Common myeloid progenitor, CD34-positive (primary cell): ENCODE measurements at regions not wholly inside any gene's neighbourhood (a gene's known extent, or its start where the extent isn't known, plus 50 kb on each side); places are given as distances from the start of the nearest gene placed in this dataset.

Experiments used
- CTCF ChIA-PET: fragments of 350-600 bp; sonication (Branson Sonifier 250); formaldehyde crosslinking; loops from one replicate; lab custom pipeline; 2021; ENCODE audit warnings: antibody characterized with exemption; lab: Charles Lee
- POLR2A ChIA-PET: fragments of 350-600 bp; sonication (Branson Sonifier 250); formaldehyde crosslinking; loops from one replicate; lab custom pipeline; 2021; ENCODE audit warnings: antibody characterized with exemption; lab: Charles Lee
- DNase-seq, 3 donors: peaks; one replicate each; pipeline versions ENCODE4 v3.0.0 to v3.0.0-alpha.2; 2013
- H3K27ac ChIP-seq, 2 experiments: 1 replicate in 1 of 2; 2 replicates in 1 of 2; pipeline ENCODE4 v1.7.0; 2013; ENCODE audit warnings: inconsistent platforms in 2 of 2, low read length in 2 of 2, mild to moderate bottlenecking in 2 of 2, low read depth in 1 of 2, moderate library complexity in 1 of 2; ENCODE audit not compliant: severe bottlenecking in 2 of 2, insufficient read depth in 1 of 2, poor library complexity in 1 of 2
- H3K27me3 ChIP-seq, 5 experiments: replicated peaks in 2 of 5; 1 replicate in 3 of 5; 2 replicates in 2 of 5; pipeline versions ENCODE4 v1.6.1 to v1.7.0; 2013; ENCODE audit warnings: low read length in 4 of 5, mild to moderate bottlenecking in 2 of 5, moderate library complexity in 2 of 5, inconsistent platforms in 1 of 5; ENCODE audit not compliant: insufficient read depth in 5 of 5, control insufficient read depth in 4 of 5
- H3K36me3 ChIP-seq, 4 experiments: 1 replicate in 2 of 4; 2 replicates in 2 of 4; pipeline versions ENCODE4 v1.6.1 to v1.7.0; 2013; ENCODE audit warnings: low read length in 3 of 4, control low read depth in 1 of 4, mild to moderate bottlenecking in 1 of 4; ENCODE audit not compliant: control insufficient read depth in 4 of 4, insufficient read depth in 4 of 4
- H3K4me1 ChIP-seq, 4 experiments: 1 replicate in 3 of 4; 2 replicates in 1 of 4; pipeline versions ENCODE4 v1.6.1 to v1.7.1; 2013; ENCODE audit warnings: low read length in 3 of 4, mild to moderate bottlenecking in 3 of 4, control low read depth in 1 of 4, inconsistent platforms in 1 of 4, moderate library complexity in 1 of 4; ENCODE audit not compliant: control insufficient read depth in 4 of 4, insufficient read depth in 4 of 4; ENCODE audit errors: control extremely low read depth in 1 of 4
- H3K4me3 ChIP-seq, 7 experiments: 1 replicate in 4 of 7; 2 replicates in 3 of 7; pipeline versions ENCODE4 v1.5.1 to v1.7.0; 2013; ENCODE audit warnings: mild to moderate bottlenecking in 7 of 7, low read length in 6 of 7, moderate library complexity in 6 of 7, inconsistent platforms in 2 of 7, low read depth in 2 of 7, control low read depth in 1 of 7; ENCODE audit not compliant: insufficient read depth in 4 of 7, control insufficient read depth in 1 of 7; ENCODE audit errors: extremely low read depth in 1 of 7
- H3K9me3 ChIP-seq, 5 experiments: 1 replicate in 4 of 5; 2 replicates in 1 of 5; pipeline versions ENCODE4 v1.6.1 to v1.7.1; 2013; ENCODE audit warnings: low read length in 4 of 5, mild to moderate bottlenecking in 2 of 5, inconsistent platforms in 1 of 5, low read depth in 1 of 5, moderate library complexity in 1 of 5; ENCODE audit not compliant: control insufficient read depth in 4 of 5, insufficient read depth in 2 of 5; ENCODE audit errors: control extremely low read depth in 1 of 5
- WGBS: methylation state at CpG from one replicate; pipeline ENCODE4 v1.1.5; 2013; ENCODE audit not compliant: insufficient coverage; 5-methylcytosine and 5-hydroxymethylcytosine counted together

DNA sequence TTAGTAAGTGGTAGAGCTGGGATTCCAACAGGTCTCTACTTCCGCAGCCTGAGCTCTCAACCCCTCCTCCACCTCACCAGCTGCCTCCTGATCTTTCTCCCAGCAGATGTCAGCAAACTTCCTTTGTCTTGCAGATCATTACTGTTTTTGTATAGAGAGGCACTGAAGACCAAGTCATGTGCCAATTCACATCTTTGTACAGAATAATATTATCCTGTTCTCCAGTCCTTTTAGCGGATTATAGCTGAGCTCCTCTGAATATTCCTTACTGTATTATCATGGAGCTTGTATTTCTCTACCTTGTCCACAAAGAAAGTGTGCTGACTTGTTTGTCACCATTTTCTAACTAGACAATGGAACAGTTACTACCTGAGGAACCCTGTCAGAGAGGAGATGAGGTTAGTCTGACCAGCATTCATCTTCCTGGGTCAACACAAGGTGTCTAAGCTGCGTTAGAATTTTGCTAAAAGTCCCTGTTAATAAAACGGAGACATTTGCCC lies 142.3 kb upstream of the ARHGAP5 start:
- H3K27me3 ChIP-seq = no peaks in the 10 kb centered on the region
- CTCF ChIA-PET = interaction anchor here (0.8 to 2.5 kb wide), 6 partner anchors 9 to 330 kb away, joined by 3 to 16 read pairs (median 5); partner anchors contain the start of gene ARHGAP5
- no peak overlapping the region for H3K4me3 ChIP-seq
- no peaks in the 10 kb centered on the region for H3K9me3 ChIP-seq
- WGBS = 60% methylated on average over 1 of the region's 4 CpGs
- POLR2A ChIA-PET = no interaction called here
- H3K4me1 ChIP-seq = peaks cover 0 to 2% (median under 1%) of the 10 kb centered on the region in 4 experiments
- H3K27ac ChIP-seq = no peak overlapping the region
- no peaks in the 10 kb centered on the region for H3K36me3 ChIP-seq
- DNase-seq = peak; percentile 22 to 57 (median 48)

GRCh38 chr14:31935391-31935790 lies 141.7 kb upstream of the ARHGAP5 start:
- H3K27me3 ChIP-seq = no peaks in the 10 kb centered on the region
- DNase-seq = peak in 1 of 3 donors; percentile 3
- no peaks in the 10 kb centered on the region for H3K9me3 ChIP-seq
- CTCF ChIA-PET = interaction anchor here (1.1 to 2.5 kb wide), 6 partner anchors 9 to 319 kb away, joined by 3 to 16 read pairs (median 5); partner anchors contain the start of gene ARHGAP5
- peaks cover 0 to 2% (median under 1%) of the 10 kb centered on the region in 4 experiments for H3K4me1 ChIP-seq
- POLR2A ChIA-PET = no interaction called here
- no CpG with 5 or more reads among the region's 3 CpGs for WGBS
- no peak overlapping the region for H3K27ac ChIP-seq
- H3K36me3 ChIP-seq = no peaks in the 10 kb centered on the region
- no peak overlapping the region for H3K4me3 ChIP-seq

GRCh38 chr14:31936115-31936514 lies 141.0 kb upstream of the ARHGAP5 start:
- Histone ChIP-seq H3K27me3 (no peaks in the 10 kb centered on the region), H3K9me3 (no peaks in the 10 kb centered on the region), H3K27ac (no peak overlapping the region), H3K4me3 (no peak overlapping the region), H3K4me1 (peaks cover 0 to 2% (median under 1%) of the 10 kb centered on the region in 4 experiments), H3K36me3 (no peaks in the 10 kb centered on the region)
- ChIA-PET CTCF (interaction anchor here (1.3 to 2.5 kb wide), 3 partner anchors 10 to 318 kb away, joined by 5 to 16 read pairs (median 5); no protein-coding TSS in a partner anchor), POLR2A (no interaction called here)
- no peak for DNase-seq
- WGBS = 90% methylated on average over 6 of the region's 6 CpGs

DNA sequence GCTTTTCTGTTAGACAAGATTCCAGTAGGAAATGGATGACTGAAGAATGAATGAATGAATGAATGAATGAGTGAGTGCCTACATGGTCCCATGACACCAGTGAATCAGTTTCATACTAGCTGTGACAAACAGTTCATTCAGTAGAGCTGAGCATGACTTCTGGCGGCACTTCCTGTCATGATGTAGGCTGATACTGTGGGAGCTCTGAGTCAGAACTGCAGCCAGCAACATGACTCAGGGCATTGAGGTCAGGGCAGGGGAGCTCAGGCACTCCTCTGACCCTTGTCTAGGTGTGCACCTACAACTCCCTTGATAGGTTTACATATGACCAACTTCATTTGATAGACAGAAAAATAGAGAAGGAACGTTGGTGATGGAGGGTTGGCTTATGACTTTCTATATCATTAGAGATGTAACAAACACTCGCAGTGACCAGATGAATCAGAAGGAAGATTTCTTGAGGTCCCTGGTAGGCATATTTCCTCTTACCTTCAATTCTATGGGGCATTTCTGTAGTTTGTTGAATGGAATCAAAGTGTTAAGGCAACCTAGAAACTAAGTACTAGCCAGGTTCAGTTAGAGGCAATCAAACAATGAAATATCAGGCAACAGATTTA lies 139.3 kb upstream of the ARHGAP5 start:
- H3K4me1 ChIP-seq = peaks cover 0 to 2% (median under 1%) of the 10 kb centered on the region in 4 experiments
- peak; percentile 57 to 93 (median 87) for DNase-seq
- H3K9me3 ChIP-seq = no peaks in the 10 kb centered on the region
- H3K27me3 ChIP-seq = peaks cover 0 to 2% (median 0%) of the 10 kb centered on the region in 5 experiments
- 54% methylated on average over 3 of the region's 3 CpGs for WGBS
- ChIA-PET CTCF (interaction anchor here (1.8 kb wide), 1 partner anchor 11 kb away, joined by 6 read pairs; no protein-coding TSS in a partner anchor), POLR2A (no interaction called here)
- no peaks in the 10 kb centered on the region for H3K36me3 ChIP-seq
- no peak overlapping the region for H3K4me3 ChIP-seq
- H3K27ac ChIP-seq = no peak overlapping the region

DNA sequence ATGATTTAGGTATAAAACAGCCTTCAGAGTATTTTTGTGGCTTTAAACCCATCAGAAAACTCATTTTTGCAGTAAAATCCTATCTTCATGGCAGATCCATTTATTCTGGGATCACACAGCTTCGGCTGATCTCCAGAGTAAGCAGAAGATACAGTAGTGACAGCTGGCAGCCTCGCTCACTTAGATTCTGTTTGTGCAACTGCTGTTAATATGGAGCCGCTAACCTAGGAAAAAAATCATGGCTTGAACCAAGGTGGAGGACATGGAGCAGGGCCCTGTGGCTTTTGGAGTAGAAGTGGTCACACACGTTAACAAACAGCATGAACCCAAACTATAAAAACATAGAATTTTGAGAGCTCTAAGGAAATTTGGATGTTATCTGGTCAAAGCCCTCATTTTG lies 137.2 kb upstream of the ARHGAP5 start:
- Histone ChIP-seq H3K4me1 (peaks cover 0 to 2% (median under 1%) of the 10 kb centered on the region in 4 experiments), H3K27ac (no peak overlapping the region), H3K27me3 (peaks cover 0 to 2% (median 0%) of the 10 kb centered on the region in 5 experiments), H3K4me3 (no peak overlapping the region), H3K9me3 (no peaks in the 10 kb centered on the region), H3K36me3 (no peaks in the 10 kb centered on the region)
- 92% methylated on average over 4 of the region's 4 CpGs for WGBS
- CTCF ChIA-PET = interaction anchor here (0.9 to 1.2 kb wide), 2 partner anchors 312 to 315 kb away, joined by 3 read pairs; no protein-coding TSS in a partner anchor
- no peak for DNase-seq
- POLR2A ChIA-PET = no interaction called here

DNA sequence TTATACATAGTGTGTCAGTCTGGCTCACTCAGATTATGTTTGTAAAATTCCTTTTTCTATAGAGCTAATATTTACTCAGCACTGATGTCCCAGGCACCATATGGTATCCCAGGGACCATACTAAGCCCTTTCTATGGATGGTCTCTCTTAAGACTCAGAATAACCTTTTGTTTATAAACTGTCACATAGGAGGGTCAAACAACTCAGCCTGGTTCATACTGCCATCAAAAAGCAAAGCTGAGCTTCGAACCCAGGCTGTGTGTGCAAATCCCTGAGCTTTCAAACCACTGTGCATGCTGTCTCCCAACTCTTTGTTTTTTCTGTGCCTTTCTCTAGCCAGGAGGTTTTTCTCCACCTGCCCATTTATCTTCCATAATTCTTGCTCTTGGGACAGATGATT lies 135.6 kb upstream of the ARHGAP5 start:
- ChIA-PET CTCF (interaction anchor here (0.6 to 1.2 kb wide), 4 partner anchors 14 to 807 kb away, joined by 3 to 4 read pairs (median 3); no protein-coding TSS in a partner anchor), POLR2A (no interaction called here)
- Histone ChIP-seq H3K27me3 (peaks cover 0 to 2% (median 0%) of the 10 kb centered on the region in 5 experiments), H3K36me3 (no peaks in the 10 kb centered on the region), H3K27ac (no peak overlapping the region), H3K4me1 (peaks cover 0 to 2% (median under 1%) of the 10 kb centered on the region in 4 experiments), H3K9me3 (no peaks in the 10 kb centered on the region), H3K4me3 (no peak overlapping the region)
- WGBS = 89% methylated on average over 1 of the region's 1 CpG
- no peak for DNase-seq
